OCI-LY3 (cell line): ENCODE measurements at regions not wholly inside any gene's neighbourhood (a gene's known extent, or its start where the extent isn't known, plus 50 kb on each side); places are given as distances from the start of the nearest gene placed in this dataset.

ENCODE experiments used
- EZH2phosphoT487 ChIP-seq: fragments of 200-600 bp; shearing (Covaris generic); IDR thresholded peaks from 2 replicates; pipeline ENCODE4 v1.6.1; 2018; ENCODE audit warnings: antibody characterized with exemption, mixed run types, low read depth
- TF ChIP-seq, protein P1 (sequence below): fragments of 200-600, 300-600 bp; sonication (generic); IDR thresholded peaks from 2 replicates; pipeline ENCODE4 v1.5.1; 2014; ENCODE audit warnings: antibody characterized with exemption, low read length, low read depth

DNA sequence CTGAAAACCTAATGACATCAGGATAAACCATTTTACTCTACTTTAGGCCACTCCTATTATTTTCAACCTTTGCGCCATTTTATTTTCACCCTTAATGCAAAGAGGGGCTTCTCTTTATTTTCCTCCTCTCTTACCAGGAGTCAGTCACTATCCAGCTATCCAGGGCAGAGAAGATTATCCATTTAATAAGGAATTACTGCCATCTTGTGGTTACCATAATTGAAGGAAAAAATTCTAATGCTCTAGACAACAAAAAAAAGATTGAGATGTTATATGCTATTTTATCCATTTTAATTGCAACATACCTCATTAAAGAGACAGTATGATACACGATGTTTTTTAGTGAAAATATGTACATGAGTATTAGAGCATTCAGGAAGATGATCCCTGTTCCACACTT lies 514.5 kb upstream of the FAM241A start:
- TF ChIP-seq, protein P1, sequence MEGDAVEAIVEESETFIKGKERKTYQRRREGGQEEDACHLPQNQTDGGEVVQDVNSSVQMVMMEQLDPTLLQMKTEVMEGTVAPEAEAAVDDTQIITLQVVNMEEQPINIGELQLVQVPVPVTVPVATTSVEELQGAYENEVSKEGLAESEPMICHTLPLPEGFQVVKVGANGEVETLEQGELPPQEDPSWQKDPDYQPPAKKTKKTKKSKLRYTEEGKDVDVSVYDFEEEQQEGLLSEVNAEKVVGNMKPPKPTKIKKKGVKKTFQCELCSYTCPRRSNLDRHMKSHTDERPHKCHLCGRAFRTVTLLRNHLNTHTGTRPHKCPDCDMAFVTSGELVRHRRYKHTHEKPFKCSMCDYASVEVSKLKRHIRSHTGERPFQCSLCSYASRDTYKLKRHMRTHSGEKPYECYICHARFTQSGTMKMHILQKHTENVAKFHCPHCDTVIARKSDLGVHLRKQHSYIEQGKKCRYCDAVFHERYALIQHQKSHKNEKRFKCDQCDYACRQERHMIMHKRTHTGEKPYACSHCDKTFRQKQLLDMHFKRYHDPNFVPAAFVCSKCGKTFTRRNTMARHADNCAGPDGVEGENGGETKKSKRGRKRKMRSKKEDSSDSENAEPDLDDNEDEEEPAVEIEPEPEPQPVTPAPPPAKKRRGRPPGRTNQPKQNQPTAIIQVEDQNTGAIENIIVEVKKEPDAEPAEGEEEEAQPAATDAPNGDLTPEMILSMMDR: peak; percentile 56
- no peak for TF ChIP-seq EZH2phosphoT487
